Adrenal gland (tissue), 9 donors: ENCODE measurements at regions not wholly inside any gene's neighbourhood (a gene's known extent, or its start where the extent isn't known, plus 50 kb on each side); places are given as distances from the start of the nearest gene placed in this dataset.

Experiments
- DNase-seq, 7 donors: peaks; one replicate each; pipeline ENCODE4 v3.0.0-alpha.2; 2019 to 2020
- H3K27ac ChIP-seq, 5 donors: fragments of 200-600 bp; sonication (generic) in 4 of 5; 1 replicate in 3 of 5; 2 replicates in 2 of 5; pipeline versions ENCODE4 v1.5.1 to v1.8.0; 2016 to 2020; ENCODE audit warnings: mild to moderate bottlenecking in 1 of 5
- H3K27me3 ChIP-seq: fragments of 200-600 bp; 2 replicates; pipeline ENCODE4 v1.8.0; 2021
- H3K36me3 ChIP-seq, 2 donors: fragments of 200-600 bp; replicated peaks in 1 of 2; 1 replicate in 1 of 2; 2 replicates in 1 of 2; pipeline versions ENCODE4 v1.5.1 to v1.8.0; 2018 to 2022
- H3K4me1 ChIP-seq, 2 donors: fragments of 200-600 bp; replicated peaks in 1 of 2; 1 replicate in 1 of 2; 2 replicates in 1 of 2; pipeline versions ENCODE4 v1.5.1 to v1.8.0; 2018 to 2021
- H3K4me3 ChIP-seq, 4 donors: fragments of 200-600 bp; sonication (generic) in 3 of 4; one replicate each; pipeline ENCODE4 v1.5.1; 2016 to 2018
- H3K9me3 ChIP-seq, 3 donors: fragments of 200-600 bp; sonication (generic) in 1 of 3; replicated peaks in 1 of 3; 1 replicate in 2 of 3; 2 replicates in 1 of 3; pipeline versions ENCODE4 v1.5.1 to v1.8.0; 2016 to 2021
- POLR2A ChIP-seq, 2 donors: fragments of 450-650 bp; IDR thresholded peaks; one replicate each; pipeline ENCODE4 v1.6.1; 2017; ENCODE audit warnings: antibody characterized with exemption in 2 of 2, mild to moderate bottlenecking in 2 of 2, moderate library complexity in 1 of 2
- WGBS, 4 donors: extraction: QIAGEN DNeasy Blood & Tissue Kit in 2 of 4; methylation state at CpG; one replicate each; pipeline versions ENCODE4 v1.1.5 to v1.1.7; 2013 to 2017; 5-methylcytosine and 5-hydroxymethylcytosine counted together
- intact Hi-C, 2 donors: fragments of 100-400 bp; cut with DNase I; formaldehyde crosslinking; loops; one replicate each; pipeline versions ENCODE4 v1.14.1 to v1.15.0; 2022 to 2023
- TF ChIP-seq, protein P1 (sequence below), 6 experiments: fragments of 450-650 bp in 4 of 6; fragments of 200-600 bp in 2 of 6; sonication (generic) in 1 of 6; IDR thresholded peaks; 1 replicate in 5 of 6; 2 replicates in 1 of 6; pipeline versions ENCODE4 v1.5.1 to v1.8.0; 2016 to 2021; ENCODE audit warnings: antibody characterized with exemption in 6 of 6, mild to moderate bottlenecking in 2 of 6, moderate library complexity in 1 of 6
- donor health status: healthy with polysubstance abuse.
- donor health status: Bipolar disorder and iron deficiency.
- donor health status: DM: yes; HTN: yes; CAD: no.
- donor health status: DM: no; HTN: no; CAD: no.
- donor health status: DM: no; HTN: no; CAD: no.

DNA sequence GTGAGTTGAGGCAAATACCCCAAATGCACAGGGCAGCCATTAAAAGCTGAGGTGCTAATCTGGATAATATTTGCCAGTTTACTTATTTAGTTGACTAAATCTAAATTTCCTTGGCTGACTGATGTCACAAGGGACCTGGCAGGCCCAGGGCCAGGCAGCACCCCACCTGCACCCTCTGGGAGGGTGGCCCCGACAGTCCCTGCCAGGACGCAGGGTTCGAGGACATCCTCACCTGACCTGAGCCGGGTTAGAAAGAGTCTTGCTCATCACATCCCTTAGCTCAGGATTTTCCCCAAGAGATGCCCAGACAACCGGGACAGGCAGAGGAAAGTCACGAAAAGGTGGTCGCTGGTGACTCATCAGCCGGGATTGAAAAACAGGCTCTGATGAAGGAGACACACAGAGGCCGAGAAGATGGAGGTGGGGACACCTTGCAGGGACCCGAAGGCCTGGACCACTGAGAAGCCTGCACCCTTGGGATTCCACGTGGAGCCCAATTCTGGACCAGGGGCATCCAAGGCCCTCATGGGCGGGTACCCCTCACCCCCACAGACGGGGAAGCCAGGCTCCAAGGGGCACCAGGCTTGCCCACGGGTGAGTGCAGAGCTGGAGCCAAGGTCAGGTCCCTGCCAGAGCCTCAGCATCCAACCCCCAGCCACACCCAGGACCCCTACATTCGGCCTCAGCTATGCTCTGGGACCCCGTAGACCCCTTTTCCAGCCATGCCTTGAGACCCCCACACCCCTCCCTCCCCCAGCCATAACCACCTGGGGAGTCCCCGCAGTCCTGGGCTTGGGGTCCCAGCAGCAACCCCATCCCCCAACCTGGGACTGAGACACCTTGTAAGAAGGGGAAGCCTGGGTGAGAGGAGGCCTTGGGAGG is 103.2 kb downstream of the SOX1 start:
- Histone ChIP-seq H3K36me3 (no peaks in the 10 kb centered on the region), H3K4me1 (no peaks in the 10 kb centered on the region), H3K4me3 (no peak overlapping the region), H3K27me3 (no peaks in the 10 kb centered on the region), H3K9me3 (no peaks in the 10 kb centered on the region), H3K27ac (no peak overlapping the region)
- TF ChIP-seq, protein P1, sequence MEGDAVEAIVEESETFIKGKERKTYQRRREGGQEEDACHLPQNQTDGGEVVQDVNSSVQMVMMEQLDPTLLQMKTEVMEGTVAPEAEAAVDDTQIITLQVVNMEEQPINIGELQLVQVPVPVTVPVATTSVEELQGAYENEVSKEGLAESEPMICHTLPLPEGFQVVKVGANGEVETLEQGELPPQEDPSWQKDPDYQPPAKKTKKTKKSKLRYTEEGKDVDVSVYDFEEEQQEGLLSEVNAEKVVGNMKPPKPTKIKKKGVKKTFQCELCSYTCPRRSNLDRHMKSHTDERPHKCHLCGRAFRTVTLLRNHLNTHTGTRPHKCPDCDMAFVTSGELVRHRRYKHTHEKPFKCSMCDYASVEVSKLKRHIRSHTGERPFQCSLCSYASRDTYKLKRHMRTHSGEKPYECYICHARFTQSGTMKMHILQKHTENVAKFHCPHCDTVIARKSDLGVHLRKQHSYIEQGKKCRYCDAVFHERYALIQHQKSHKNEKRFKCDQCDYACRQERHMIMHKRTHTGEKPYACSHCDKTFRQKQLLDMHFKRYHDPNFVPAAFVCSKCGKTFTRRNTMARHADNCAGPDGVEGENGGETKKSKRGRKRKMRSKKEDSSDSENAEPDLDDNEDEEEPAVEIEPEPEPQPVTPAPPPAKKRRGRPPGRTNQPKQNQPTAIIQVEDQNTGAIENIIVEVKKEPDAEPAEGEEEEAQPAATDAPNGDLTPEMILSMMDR (IDR thresholded peaks at IDR 0.05), result no peak
- no peak for TF ChIP-seq POLR2A (IDR thresholded peaks at IDR 0.05)
- intact Hi-C loops, result no loop called here
- 76 to 91% (median 83%) methylated on average over 11 to 17 of the region's 17 CpGs for WGBS, 4 donors
- no peak for DNase-seq

DNA sequence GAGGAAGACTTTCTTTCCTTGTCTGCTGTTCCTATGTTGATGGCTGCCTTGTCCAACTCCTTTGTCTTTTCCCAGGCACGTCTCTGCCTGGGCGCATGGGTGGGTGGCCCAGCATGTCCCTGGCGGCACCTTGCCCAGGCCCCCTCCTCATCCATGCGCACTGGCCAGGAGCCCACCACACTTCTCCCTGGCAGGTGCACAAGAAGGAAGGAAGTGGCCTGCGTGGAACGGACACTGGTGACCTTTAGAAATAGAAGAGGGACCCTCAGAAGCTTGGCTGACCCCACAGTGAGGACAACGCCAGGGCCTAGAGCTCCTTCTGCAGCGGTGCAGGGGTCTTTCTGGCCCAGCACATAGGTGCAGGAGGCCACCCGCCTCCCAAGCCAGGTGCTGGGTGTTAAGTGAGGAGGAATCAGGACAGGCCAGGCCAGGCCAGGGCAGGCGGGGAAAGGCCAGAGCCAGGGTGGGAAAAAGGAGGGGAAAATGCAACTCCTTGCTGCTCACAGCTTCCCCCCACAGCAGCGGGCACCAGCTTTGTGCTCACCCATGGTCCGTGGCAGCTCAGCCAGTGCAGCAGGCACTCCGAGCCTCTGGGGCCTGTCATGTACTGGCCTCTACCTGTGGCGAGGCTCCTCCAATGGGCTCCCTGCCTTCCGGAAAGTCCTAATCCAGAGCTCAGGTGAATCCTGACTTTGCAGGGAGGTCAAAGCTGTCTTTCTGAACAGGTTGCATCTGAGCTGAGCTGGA is 104.0 kb downstream of the SOX1 start:
- no peaks in the 10 kb centered on the region for H3K36me3 ChIP-seq
- H3K4me3 ChIP-seq, result no peak overlapping the region
- no peaks in the 10 kb centered on the region for H3K9me3 ChIP-seq
- TF ChIP-seq, protein P1 (IDR thresholded peaks at IDR 0.05), result no peak
- TF ChIP-seq POLR2A (IDR thresholded peaks at IDR 0.05), result no peak
- WGBS, 4 donors, result 74 to 83% (median 79%) methylated on average over 9 to 15 of the region's 15 CpGs
- no peak overlapping the region for H3K27ac ChIP-seq
- intact Hi-C loops, result no loop called here
- no peak for DNase-seq
- H3K4me1 ChIP-seq, result no peaks in the 10 kb centered on the region
- H3K27me3 ChIP-seq, result no peaks in the 10 kb centered on the region

DNA sequence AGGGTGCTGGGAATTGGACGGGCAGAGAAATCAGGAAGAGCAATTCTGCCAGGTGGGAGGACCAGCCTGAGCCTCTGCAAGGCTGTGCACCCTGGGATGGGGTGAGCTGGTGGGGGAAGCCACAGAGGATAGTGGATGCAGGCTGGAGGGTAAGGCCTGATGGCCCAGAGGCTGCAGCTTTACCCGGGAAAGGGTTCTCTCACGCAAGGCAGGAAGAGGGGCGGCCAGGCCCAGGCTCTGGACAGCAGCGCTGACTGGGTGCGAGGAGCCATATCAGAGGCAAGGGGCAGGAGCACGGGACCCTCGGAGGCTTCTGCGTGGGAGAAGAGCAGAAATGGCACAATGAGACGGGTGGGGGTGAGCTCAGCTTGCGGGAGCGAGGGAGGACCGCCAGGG is 104.6 kb downstream of the SOX1 start:
- no peak overlapping the region for H3K27ac ChIP-seq
- no peaks in the 10 kb centered on the region for H3K4me1 ChIP-seq
- H3K36me3 ChIP-seq, result no peaks in the 10 kb centered on the region
- no peaks in the 10 kb centered on the region for H3K9me3 ChIP-seq
- DNase-seq, result no peak
- H3K27me3 ChIP-seq, result no peaks in the 10 kb centered on the region
- intact Hi-C loops, result no loop called here
- 75 to 81% (median 77%) methylated on average over 11 to 13 of the region's 13 CpGs for WGBS, 4 donors
- TF ChIP-seq POLR2A (IDR thresholded peaks at IDR 0.05), result no peak
- TF ChIP-seq, protein P1 (IDR thresholded peaks at IDR 0.05), result no peak
- no peak overlapping the region for H3K4me3 ChIP-seq

DNA sequence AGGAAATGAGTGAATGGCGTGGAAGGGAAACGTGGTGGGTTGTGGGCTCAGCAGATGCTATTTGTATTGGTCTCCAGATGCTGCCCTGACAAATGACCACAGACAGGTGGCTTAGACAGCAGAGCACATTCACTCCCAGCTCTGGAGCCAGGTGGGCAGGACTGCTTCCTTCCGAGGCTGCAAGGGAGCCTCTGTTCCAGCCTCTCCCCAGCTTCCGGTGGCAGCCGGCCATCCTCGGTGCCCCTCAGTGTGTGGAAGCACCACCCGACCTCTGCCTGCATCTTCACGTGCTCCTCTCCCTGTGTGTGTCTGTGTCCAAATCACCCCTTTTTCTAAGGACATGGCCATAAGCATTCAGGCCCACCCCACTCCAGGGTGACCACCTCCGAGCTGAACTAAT is 105.1 kb downstream of the SOX1 start:
- Histone ChIP-seq H3K4me1 (no peaks in the 10 kb centered on the region), H3K27ac (no peak overlapping the region), H3K9me3 (no peaks in the 10 kb centered on the region), H3K4me3 (no peak overlapping the region), H3K27me3 (no peaks in the 10 kb centered on the region), H3K36me3 (no peaks in the 10 kb centered on the region)
- intact Hi-C loops, result no loop called here
- 59 to 73% (median 63%) methylated on average over 7 to 9 of the region's 9 CpGs for WGBS, 4 donors
- peak in 1 of 7 donors; percentile 30 for DNase-seq
- TF ChIP-seq, protein P1 (IDR thresholded peaks at IDR 0.05), result no peak
- TF ChIP-seq POLR2A (IDR thresholded peaks at IDR 0.05), result no peak
